Pancreas (tissue), 10 donors: ENCODE measurements at regions not wholly inside any gene's neighbourhood (a gene's known extent, or its start where the extent isn't known, plus 50 kb on each side); places are given as distances from the start of the nearest gene placed in this dataset.

Source experiments
- ATAC-seq, 4 donors: fragments of 200-7000 bp; cut with Tn5 transposase; one replicate each; pipeline versions ENCODE4 v1.8.0 to v1.9.1; 2020; ENCODE audit warnings: mild to moderate bottlenecking in 4 of 4, moderate library complexity in 4 of 4
- DNase-seq, 6 donors: peaks; one replicate each; pipeline ENCODE4 v3.0.0-alpha.2; 2020
- FAIRE-seq: peaks from 2 replicates; lab custom pipeline; 2012; peaks lifted over from hg19 to GRCh38; lab: Jason Lieb, UNC
- H3K27ac ChIP-seq, 4 donors: fragments of 200-600 bp; sonication (generic); 1 replicate in 3 of 4; 2 replicates in 1 of 4; pipeline versions ENCODE4 v1.5.0 to v1.8.0; 2020
- H3K27me3 ChIP-seq, 4 donors: fragments of 200-600 bp; one replicate each; pipeline ENCODE4 v1.8.0; 2021
- H3K36me3 ChIP-seq, 3 donors: fragments of 200-600 bp; sonication (generic) in 1 of 3; one replicate each; pipeline versions ENCODE4 v1.5.0 to v1.8.0; 2020 to 2021
- H3K4me1 ChIP-seq, 3 donors: fragments of 200-600 bp; one replicate each; pipeline ENCODE4 v1.8.0; 2021
- H3K4me3 ChIP-seq, 4 donors: fragments of 200-600 bp; sonication (generic) in 2 of 4; one replicate each; pipeline versions ENCODE4 v1.5.0 to v1.8.0; 2020 to 2021
- H3K9me3 ChIP-seq, 4 donors: fragments of 200-600 bp; one replicate each; pipeline ENCODE4 v1.8.0; 2021
- WGBS, 2 donors: extraction: QIAGEN DNeasy Blood & Tissue Kit; methylation state at CpG; one replicate each; pipeline ENCODE4 v1.1.7; 2013; 5-methylcytosine and 5-hydroxymethylcytosine counted together
- intact Hi-C, 3 donors: fragments of 100-400 bp; cut with DNase I; formaldehyde crosslinking; loops; one replicate each; pipeline versions ENCODE4 v1.11.1 to v1.14.2; 2022
- TF ChIP-seq, protein P1 (sequence below), 4 donors: fragments of 200-600 bp; sonication (generic) in 3 of 4; IDR thresholded peaks; one replicate each; pipeline versions ENCODE4 v1.5.0 to v1.8.0; 2021; ENCODE audit warnings: antibody characterized with exemption in 4 of 4
- donor health status: healthy with polysubstance abuse.
- donor health status: DM: no; HTN: no; CAD: no; lungs with moderate emphysema.
- donor health status: DM: no; HTN: no; CAD: no.
- donor health status: control.
- donor health status: control.
- donor health status: Bipolar disorder and iron deficiency.
- donor health status: DM: yes; HTN: yes; CAD: no.
- donor health status: DM: no; HTN: no; CAD: no.
- donor health status: DM: no; HTN: no; CAD: no.
- donor health status: DM: yes; HTN: yes; CAD: no.

DNA sequence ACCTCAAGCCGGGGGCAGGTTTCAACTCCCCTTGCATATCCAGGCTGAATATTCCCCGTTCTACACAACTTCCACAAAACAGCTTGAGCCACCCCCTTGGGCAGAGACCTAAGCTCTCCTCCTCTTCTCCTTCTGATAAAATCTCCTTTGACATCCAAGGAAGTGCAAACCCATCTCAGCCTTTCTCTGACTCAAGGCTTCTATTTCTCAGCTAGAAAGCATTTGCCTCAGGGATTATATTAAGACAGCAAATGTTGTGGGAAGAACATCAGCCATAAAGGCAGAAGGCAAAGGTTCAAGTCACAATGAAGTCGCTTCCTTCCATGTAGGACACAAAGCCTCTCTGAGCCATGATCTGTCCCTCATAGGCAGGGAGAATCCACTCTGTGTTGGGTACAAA, 386.6 kb upstream of the ARID1B start:
- DNase-seq (no peak), ATAC-seq (no peak), FAIRE-seq (no peak)
- Histone ChIP-seq H3K27me3 (no peaks in the 10 kb centered on the region), H3K36me3 (no peaks in the 10 kb centered on the region), H3K27ac (no peak overlapping the region), H3K4me1 (no peaks in the 10 kb centered on the region), H3K9me3 (no peaks in the 10 kb centered on the region), H3K4me3 (no peak overlapping the region)
- WGBS, 2 donors: 69 to 84% methylated on average over 3 of the region's 3 CpGs
- TF ChIP-seq, protein P1, sequence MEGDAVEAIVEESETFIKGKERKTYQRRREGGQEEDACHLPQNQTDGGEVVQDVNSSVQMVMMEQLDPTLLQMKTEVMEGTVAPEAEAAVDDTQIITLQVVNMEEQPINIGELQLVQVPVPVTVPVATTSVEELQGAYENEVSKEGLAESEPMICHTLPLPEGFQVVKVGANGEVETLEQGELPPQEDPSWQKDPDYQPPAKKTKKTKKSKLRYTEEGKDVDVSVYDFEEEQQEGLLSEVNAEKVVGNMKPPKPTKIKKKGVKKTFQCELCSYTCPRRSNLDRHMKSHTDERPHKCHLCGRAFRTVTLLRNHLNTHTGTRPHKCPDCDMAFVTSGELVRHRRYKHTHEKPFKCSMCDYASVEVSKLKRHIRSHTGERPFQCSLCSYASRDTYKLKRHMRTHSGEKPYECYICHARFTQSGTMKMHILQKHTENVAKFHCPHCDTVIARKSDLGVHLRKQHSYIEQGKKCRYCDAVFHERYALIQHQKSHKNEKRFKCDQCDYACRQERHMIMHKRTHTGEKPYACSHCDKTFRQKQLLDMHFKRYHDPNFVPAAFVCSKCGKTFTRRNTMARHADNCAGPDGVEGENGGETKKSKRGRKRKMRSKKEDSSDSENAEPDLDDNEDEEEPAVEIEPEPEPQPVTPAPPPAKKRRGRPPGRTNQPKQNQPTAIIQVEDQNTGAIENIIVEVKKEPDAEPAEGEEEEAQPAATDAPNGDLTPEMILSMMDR (IDR thresholded peaks at IDR 0.05): no peak
- intact Hi-C loops: no loop called here

GRCh38 chr6:156389296-156389695, 387.9 kb upstream of the ARID1B start:
- intact Hi-C loops: no loop called here
- WGBS, 2 donors: 69 to 80% methylated on average over 10 of the region's 10 CpGs
- Histone ChIP-seq H3K4me1 (no peaks in the 10 kb centered on the region), H3K27ac (no peak overlapping the region), H3K27me3 (no peaks in the 10 kb centered on the region), H3K9me3 (no peaks in the 10 kb centered on the region), H3K36me3 (no peaks in the 10 kb centered on the region), H3K4me3 (no peak overlapping the region)
- DNase-seq (no peak), FAIRE-seq (no peak), ATAC-seq (no peak)
- TF ChIP-seq, protein P1 (IDR thresholded peaks at IDR 0.05): no peak

DNA sequence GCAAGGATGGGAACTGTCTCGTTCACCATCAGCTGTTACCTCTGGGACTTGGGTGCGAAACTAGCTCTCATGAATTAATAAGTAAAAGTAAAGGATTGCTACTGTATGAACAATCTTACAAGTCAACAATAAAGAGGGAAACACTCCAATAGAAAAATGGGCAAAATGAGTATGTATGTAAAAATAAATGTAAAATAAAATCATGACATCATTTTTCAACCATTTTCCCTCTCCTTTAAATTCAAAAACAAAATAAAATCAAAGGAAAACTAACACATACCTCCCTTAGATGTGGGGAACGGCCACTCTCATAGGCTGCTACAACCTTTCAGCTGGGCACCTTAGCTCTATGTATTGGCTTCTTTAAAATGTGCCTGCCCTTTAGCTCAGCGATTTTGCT, 389.7 kb upstream of the ARID1B start:
- no peaks in the 10 kb centered on the region for H3K9me3 ChIP-seq
- TF ChIP-seq, protein P1 (IDR thresholded peaks at IDR 0.05): no peak
- no peak for DNase-seq
- H3K36me3 ChIP-seq: no peaks in the 10 kb centered on the region
- 70 to 87% methylated on average over 4 of the region's 4 CpGs for WGBS, 2 donors
- H3K4me3 ChIP-seq: no peak overlapping the region
- no peaks in the 10 kb centered on the region for H3K27me3 ChIP-seq
- no peak overlapping the region for H3K27ac ChIP-seq
- intact Hi-C loops: no loop called here
- no peaks in the 10 kb centered on the region for H3K4me1 ChIP-seq
- no peak for FAIRE-seq
- no peak for ATAC-seq

DNA sequence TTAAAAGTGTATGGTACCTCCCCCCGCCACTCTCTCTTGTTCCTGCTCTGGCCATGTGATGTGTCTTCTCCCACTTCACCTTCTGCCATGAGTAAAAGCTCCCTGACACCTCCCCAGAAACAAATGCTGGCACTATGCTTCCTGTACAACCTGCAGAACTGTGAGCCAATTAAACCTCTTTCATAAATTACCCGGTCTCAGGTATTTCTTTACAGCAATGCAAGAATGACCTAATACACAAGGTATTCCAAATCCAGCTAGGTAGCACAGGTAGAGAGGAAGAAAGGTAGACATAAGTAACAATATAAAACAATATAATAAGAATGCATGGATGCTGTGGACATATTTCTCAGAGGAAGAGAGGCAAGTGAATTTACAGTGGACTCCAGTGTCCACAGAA, 394.1 kb upstream of the ARID1B start:
- no peaks in the 10 kb centered on the region for H3K27me3 ChIP-seq
- H3K9me3 ChIP-seq: no peaks in the 10 kb centered on the region
- TF ChIP-seq, protein P1 (IDR thresholded peaks at IDR 0.05): no peak
- DNase-seq: no peak
- H3K4me3 ChIP-seq: no peak overlapping the region
- H3K4me1 ChIP-seq: no peaks in the 10 kb centered on the region
- ATAC-seq: no peak
- WGBS, 2 donors: 60 to 80% methylated on average over 2 of the region's 2 CpGs
- intact Hi-C loops: no loop called here
- H3K27ac ChIP-seq: no peak overlapping the region
- H3K36me3 ChIP-seq: no peaks in the 10 kb centered on the region
- FAIRE-seq: no peak

- intact Hi-C loops: no loop called here
- TF ChIP-seq, protein P1 (IDR thresholded peaks at IDR 0.05): no peak
- no peak for FAIRE-seq
- WGBS, 2 donors: 65 to 81% methylated on average over 7 of the region's 7 CpGs
- Histone ChIP-seq H3K4me1 (no peaks in the 10 kb centered on the region), H3K27me3 (no peaks in the 10 kb centered on the region), H3K36me3 (no peaks in the 10 kb centered on the region), H3K4me3 (no peak overlapping the region), H3K9me3 (no peaks in the 10 kb centered on the region), H3K27ac (no peak overlapping the region)
- ATAC-seq: no peak
- DNase-seq: no peak
Measured at GRCh38 chr6:156379392-156380289, 397.5 kb upstream of the ARID1B start.
